Peyer's patch (tissue), 4 donors: ENCODE measurements at regions not wholly inside any gene's neighbourhood (a gene's known extent, or its start where the extent isn't known, plus 50 kb on each side); places are given as distances from the start of the nearest gene placed in this dataset.

Experiments used
- CTCF ChIP-seq, 6 experiments: fragments of 450-650 bp in 4 of 6; fragments of 200-600 bp in 2 of 6; sonication (generic) in 1 of 6; IDR thresholded peaks; one replicate each; pipeline ENCODE4 v1.5.1; 2017 to 2019; ENCODE audit warnings: antibody characterized with exemption in 6 of 6, mild to moderate bottlenecking in 3 of 6, moderate library complexity in 1 of 6
- POLR2A ChIP-seq, 2 donors: fragments of 450-650 bp; IDR thresholded peaks; one replicate each; pipeline ENCODE4 v1.5.1; 2017; ENCODE audit warnings: antibody characterized with exemption in 2 of 2, mild to moderate bottlenecking in 2 of 2, moderate library complexity in 2 of 2

DNA sequence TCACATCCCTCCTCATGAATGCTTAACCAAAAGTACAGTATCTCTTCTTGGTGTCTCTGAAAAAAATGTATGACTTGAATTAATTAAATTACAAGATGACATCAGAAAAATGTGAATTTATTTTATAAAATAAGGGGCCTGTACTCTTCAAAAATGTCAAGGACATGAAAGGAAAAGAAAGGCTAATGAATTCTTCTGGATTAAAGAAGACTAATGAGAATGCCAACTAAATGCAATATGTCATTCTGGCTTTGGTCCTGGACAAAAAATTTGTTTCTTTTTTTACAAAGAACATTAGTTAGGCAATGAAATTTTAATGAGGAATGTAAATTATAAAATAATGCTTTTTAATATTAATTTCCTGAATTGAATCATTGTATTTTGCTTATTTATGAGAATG lies 1125.7 kb downstream of the DNAJB9 start:
- TF ChIP-seq CTCF (IDR thresholded peaks at IDR 0.05) = no peak
- no peak for TF ChIP-seq POLR2A (IDR thresholded peaks at IDR 0.05)
